Activated B cell treated with CpG ODN at 0.5 μM for 24 hours (primary cell): ENCODE measurements at regions not wholly inside any gene's neighbourhood (a gene's known extent, or its start where the extent isn't known, plus 50 kb on each side); places are given as distances from the start of the nearest gene placed in this dataset.

Experiments used
- ATAC-seq: fragments of 200-7000 bp; cut with Tn5 transposase; one replicate; pipeline ENCODE4 v1.10.0; 2021; ENCODE audit warnings: low read depth, mild to moderate bottlenecking, moderate library complexity
- CTCF ChIA-PET: fragments of 350-600 bp; sonication (Branson Sonifier 250); formaldehyde crosslinking; loops from one replicate; lab custom pipeline; 2021; ENCODE audit warnings: antibody characterized with exemption; lab: Charles Lee
- POLR2A ChIA-PET: fragments of 350-600 bp; sonication (Branson Sonifier 250); formaldehyde crosslinking; loops from one replicate; lab custom pipeline; 2021; ENCODE audit warnings: antibody characterized with exemption; lab: Charles Lee
- DNase-seq: peaks from one replicate; pipeline ENCODE4 v3.0.0; 2022
- H3K27ac Mint-ChIP-seq: one replicate; pipeline ENCODE4 v1.8.0; 2020; ENCODE audit warnings: mixed read lengths
- H3K27me3 Mint-ChIP-seq: one replicate; pipeline ENCODE4 v1.8.0; 2021; ENCODE audit warnings: mixed read lengths
- H3K36me3 Mint-ChIP-seq: one replicate; pipeline ENCODE4 v1.8.0; 2021; ENCODE audit warnings: low read depth, mixed read lengths
- H3K4me1 Mint-ChIP-seq: one replicate; pipeline ENCODE4 v1.8.0; 2021; ENCODE audit warnings: mixed read lengths
- H3K4me3 Mint-ChIP-seq: one replicate; pipeline ENCODE4 v1.8.0; 2020; ENCODE audit warnings: mild to moderate bottlenecking, mixed read lengths
- H3K9me3 Mint-ChIP-seq: one replicate; pipeline ENCODE4 v1.8.0; 2020; ENCODE audit warnings: mixed read lengths
- CTCF ChIP-seq: fragments of 200-600 bp; IDR thresholded peaks from one replicate; pipeline ENCODE4 v1.8.0; 2022; ENCODE audit warnings: antibody characterized with exemption, mild to moderate bottlenecking
- intact Hi-C: fragments of 100-400 bp; cut with micrococcal nuclease; formaldehyde crosslinking; loops from one replicate; pipeline ENCODE4 v1.15.1; 2024

GRCh38 chr5:114001076-114001475 lies 360.8 kb upstream of the KCNN2 start:
- Mint-ChIP-seq H3K36me3 (no peaks in the 10 kb centered on the region), H3K4me3 (no peak overlapping the region), H3K27me3 (no peaks in the 10 kb centered on the region), H3K27ac (no peak overlapping the region), H3K4me1 (no peaks in the 10 kb centered on the region), H3K9me3 (no peaks in the 10 kb centered on the region)
- ChIA-PET CTCF (no interaction called here), POLR2A (no interaction called here)
- TF ChIP-seq CTCF, result no peak
- intact Hi-C loops, result no loop called here
- ATAC-seq, result no peak
- no peak for DNase-seq

- POLR2A ChIA-PET, result no interaction called here
- Mint-ChIP-seq H3K36me3 (no peaks in the 10 kb centered on the region), H3K9me3 (no peaks in the 10 kb centered on the region)
These were observed 355.3 kb upstream of the KCNN2 start for GRCh38 chr5:114006582-114006981.

GRCh38 chr5:114007678-114008077 lies 354.2 kb upstream of the KCNN2 start:
- POLR2A ChIA-PET, result no interaction called here
- Mint-ChIP-seq H3K9me3 (no peaks in the 10 kb centered on the region), H3K36me3 (no peaks in the 10 kb centered on the region), H3K4me1 (no peaks in the 10 kb centered on the region), H3K27me3 (no peaks in the 10 kb centered on the region), H3K4me3 (no peak overlapping the region), H3K27ac (no peak overlapping the region)
- ATAC-seq, result no peak
- intact Hi-C loops, result no loop called here
- no peak for DNase-seq
- CTCF ChIA-PET, result no interaction called here
- TF ChIP-seq CTCF, result no peak

More at GRCh38 chr5:114006582-114006981, 355.3 kb upstream of the KCNN2 start:
- Mint-ChIP-seq H3K4me3 (no peak overlapping the region), H3K27me3 (no peaks in the 10 kb centered on the region), H3K27ac (no peak overlapping the region), H3K4me1 (no peaks in the 10 kb centered on the region)
- no peak for TF ChIP-seq CTCF
- intact Hi-C loops, result no loop called here
- no peak for DNase-seq
- CTCF ChIA-PET, result no interaction called here
- ATAC-seq, result no peak

GRCh38 chr5:114010362-114010761 lies 351.5 kb upstream of the KCNN2 start:
- no peaks in the 10 kb centered on the region for H3K36me3 Mint-ChIP-seq
- H3K4me1 Mint-ChIP-seq, result no peaks in the 10 kb centered on the region
- H3K9me3 Mint-ChIP-seq, result no peaks in the 10 kb centered on the region
- ChIA-PET CTCF (no interaction called here), POLR2A (no interaction called here)
- H3K27me3 Mint-ChIP-seq, result no peaks in the 10 kb centered on the region
- ATAC-seq (no peak), DNase-seq (no peak)
- no peak for TF ChIP-seq CTCF
- no peak overlapping the region for H3K4me3 Mint-ChIP-seq
- intact Hi-C loops, result no loop called here
- no peak overlapping the region for H3K27ac Mint-ChIP-seq

- intact Hi-C loops, result no loop called here
- POLR2A ChIA-PET, result no interaction called here
- H3K36me3 Mint-ChIP-seq, result no peaks in the 10 kb centered on the region
- no peak for TF ChIP-seq CTCF
- no peak for ATAC-seq
- H3K9me3 Mint-ChIP-seq, result no peaks in the 10 kb centered on the region
- H3K4me3 Mint-ChIP-seq, result no peak overlapping the region
- H3K4me1 Mint-ChIP-seq, result no peaks in the 10 kb centered on the region
- CTCF ChIA-PET, result no interaction called here
- no peak overlapping the region for H3K27ac Mint-ChIP-seq
- H3K27me3 Mint-ChIP-seq, result no peaks in the 10 kb centered on the region
- DNase-seq, result no peak
These were observed 343.7 kb upstream of the KCNN2 start for GRCh38 chr5:114018186-114018585.
